K562 (cell line): ENCODE measurements at regions not wholly inside any gene's neighbourhood (a gene's known extent, or its start where the extent isn't known, plus 50 kb on each side); places are given as distances from the start of the nearest gene placed in this dataset.

Experiments used
- ATAC-seq: fragments of 200-7000 bp; cut with Tn5 transposase; 3 replicates; pipeline ENCODE4 v1.9.1; 2020; ENCODE audit warnings: moderate library complexity
- BruUV-seq: library from RNA; stranded (reverse); fragments of 400-500 nt; replicated peaks from 2 replicates; lab custom pipeline; 2021; lab: Mats Ljungman, UMichigan
- CTCF ChIA-PET: fragments of 300-600 bp; formaldehyde crosslinking; extraction: SDS; loops from one replicate; lab custom pipeline; 2021; ENCODE audit warnings: low intra/inter-chr PET ratio; lab: Yijun Ruan, JAX
- POLR2A ChIA-PET: fragments of 300-600, 350-650 bp; sonication (Branson Sonifier 250); formaldehyde crosslinking; extraction: SDS; loops from one replicate; lab custom pipeline; 2021; ENCODE audit warnings: antibody characterized with exemption, inconsistent platforms; lab: Yijun Ruan, JAX
- DNase-seq, 4 experiments: peaks; one replicate each; pipeline versions ENCODE4 v3.0.0 to v3.0.0-alpha.2; 2011 to 2018; ENCODE audit warnings: low spot score in 3 of 4, mixed read lengths in 3 of 4; ENCODE audit errors: extremely low read depth in 1 of 4
- FAIRE-seq: peaks from 2 replicates; lab custom pipeline; 2011; peaks lifted over from hg19 to GRCh38; lab: Jason Lieb, UNC
- H2AFZ ChIP-seq: 2 replicates; pipeline ENCODE4 v1.6.0; 2011; ENCODE audit warnings: low read depth, low read length, control low read depth, inconsistent platforms
- H3K27ac ChIP-seq: fragments of 200-600 bp; 3 replicates; pipeline ENCODE4 v1.8.0; 2011; ENCODE audit warnings: low read depth, mild to moderate bottlenecking, control low read depth, inconsistent platforms, low read length, moderate library complexity, mixed read lengths; ENCODE audit errors: extremely low read depth
- H3K27me3 ChIP-seq, 2 experiments: fragments of 300-600 bp in 1 of 2; 2 replicates in 1 of 2; 3 replicates in 1 of 2; pipeline versions ENCODE4 v1.6.0 to v1.8.0; 2011; ENCODE audit warnings: inconsistent platforms in 2 of 2, low read length in 2 of 2, mild to moderate bottlenecking in 1 of 2, mixed read lengths in 1 of 2, moderate library complexity in 1 of 2; ENCODE audit not compliant: control insufficient read depth in 2 of 2, insufficient read depth in 2 of 2
- H3K36me3 ChIP-seq: fragments of 300-600 bp; 3 replicates; pipeline ENCODE4 v1.8.0; 2011; ENCODE audit warnings: mild to moderate bottlenecking, low read length, inconsistent platforms; ENCODE audit not compliant: control insufficient read depth, insufficient read depth
- H3K4me1 ChIP-seq, 2 experiments: fragments of 200-600 bp in 1 of 2; replicated peaks in 1 of 2; 2 replicates in 1 of 2; 3 replicates in 1 of 2; pipeline versions ENCODE4 v1.5.1 to v1.8.0; 2011; ENCODE audit warnings: inconsistent platforms in 2 of 2, low read length in 2 of 2, mild to moderate bottlenecking in 1 of 2, mixed read lengths in 1 of 2, moderate library complexity in 1 of 2; ENCODE audit not compliant: control insufficient read depth in 2 of 2, insufficient read depth in 2 of 2
- H3K4me2 ChIP-seq: 2 replicates; pipeline ENCODE4 v1.6.1; 2011; ENCODE audit warnings: low read length, control low read depth, inconsistent platforms, mixed read lengths; ENCODE audit not compliant: insufficient read depth
- H3K4me3 ChIP-seq: fragments of 200-600 bp; sonication (generic), shearing (Covaris generic); 2 replicates; pipeline ENCODE4 v1.5.1; 2016; ENCODE audit warnings: control low read depth, inconsistent platforms
- H3K79me2 ChIP-seq: fragments of 200-600 bp; 3 replicates; pipeline ENCODE4 v1.8.0; 2011; ENCODE audit warnings: low read length, inconsistent platforms; ENCODE audit not compliant: control insufficient read depth, insufficient read depth
- H3K9ac ChIP-seq, 2 experiments: 2 replicates each; pipeline versions ENCODE4 v1.6.0 to v1.6.1; 2011; ENCODE audit warnings: low read depth in 2 of 2, low read length in 2 of 2, control low read depth in 1 of 2, inconsistent platforms in 1 of 2, mild to moderate bottlenecking in 1 of 2, mixed read lengths in 1 of 2; ENCODE audit not compliant: insufficient read depth in 1 of 2
- H3K9me1 ChIP-seq: one replicate; pipeline ENCODE4 v1.6.0; 2011; ENCODE audit warnings: inconsistent platforms, mild to moderate bottlenecking, low read length, moderate library complexity; ENCODE audit not compliant: control insufficient read depth, insufficient read depth
- H3K9me3 ChIP-seq: replicated peaks from 2 replicates; pipeline ENCODE4 v1.5.1; 2011; ENCODE audit warnings: low read depth, low read length, inconsistent platforms; ENCODE audit not compliant: control insufficient read depth, insufficient read depth
- H4K20me1 ChIP-seq: replicated peaks from 2 replicates; pipeline ENCODE4 v1.6.1; 2011; ENCODE audit warnings: low read length, inconsistent platforms, mixed read lengths; ENCODE audit not compliant: control insufficient read depth, insufficient read depth
- BHLHE40 ChIP-seq: IDR thresholded peaks from 2 replicates; pipeline ENCODE4 v1.6.1; 2011; ENCODE audit warnings: low read length, improper control_type of control experiment
- L3MBTL2 ChIP-seq: fragments of 450-650 bp; IDR thresholded peaks from 2 replicates; pipeline ENCODE4 v1.6.1; 2016; ENCODE audit warnings: mild to moderate bottlenecking, moderate library complexity
- NFE2 ChIP-seq: IDR thresholded peaks from 2 replicates; pipeline ENCODE4 v1.6.1; 2014; ENCODE audit warnings: antibody characterized with exemption, low read depth
- RFX1 ChIP-seq: fragments of 450-650 bp; IDR thresholded peaks from 2 replicates; pipeline ENCODE4 v1.6.1; 2016; ENCODE audit warnings: mild to moderate bottlenecking, moderate library complexity
- SREBF2 ChIP-seq: sonication (generic); formaldehyde crosslinking; IDR thresholded peaks from 2 replicates; pipeline ENCODE4 v1.4.0; 2020; ENCODE audit warnings: mild to moderate bottlenecking, missing genetic modification reagents
- SUPT5H ChIP-seq: fragments of 450-650 bp; IDR thresholded peaks from 2 replicates; pipeline ENCODE4 v1.6.1; 2016
- ZBTB7A ChIP-seq: IDR thresholded peaks from 2 replicates; pipeline ENCODE4 v1.6.1; 2011; ENCODE audit warnings: low read depth, mild to moderate bottlenecking, low read length, moderate library complexity, borderline replicate concordance; ENCODE audit not compliant: control insufficient read depth
- WGBS: fragments of 100-300 bp; shearing (Covaris generic); methylation state at CpG from one replicate; pipeline ENCODE4 v1.1.6; 2016; ENCODE audit warnings: low coverage, mixed read lengths; ENCODE audit not compliant: insufficient coverage; ENCODE audit errors: missing lambda C conversion rate; 5-methylcytosine and 5-hydroxymethylcytosine counted together
- in situ Hi-C: fragments of 300-500 bp; cut with MboI; formaldehyde crosslinking; loops from 4 replicates; pipeline ENCODE4 v1.15.0; 2018; ENCODE audit warnings: inconsistent platforms, mixed read lengths
- intact Hi-C: fragments of 100-400 bp; cut with micrococcal nuclease; formaldehyde crosslinking; loops from 2 replicates; pipeline ENCODE4 v1.14.2; 2022

- Histone ChIP-seq H2AFZ (no peak overlapping the region), H3K4me3 (no peak overlapping the region), H3K36me3 (no peaks in the 10 kb centered on the region), H3K9ac (no peak overlapping the region), H3K4me1 (no peaks in the 10 kb centered on the region), H3K79me2 (no peaks in the 10 kb centered on the region), H3K9me3 (no peaks in the 10 kb centered on the region), H4K20me1 (peaks cover 5% of the 10 kb centered on the region; the same call in 1 of the 2 replicates), H3K4me2 (no peak overlapping the region), H3K27me3 (peaks cover 24 to 52% of the 10 kb centered on the region in 2 experiments; a peak in 4 of 5 replicates), H3K9me1 (no peaks in the 10 kb centered on the region), H3K27ac (no peak overlapping the region)
- in situ Hi-C loops (no loop called here), intact Hi-C loops (no loop called here)
- POLR2A ChIA-PET: interaction anchor here (0.8 kb wide), 1 partner anchor 21 kb away, joined by 3 read pairs; no protein-coding TSS in a partner anchor
- no peak for DNase-seq
- TF ChIP-seq L3MBTL2: no peak
- no peak for TF ChIP-seq SREBF2 (CRISPR knock-in tag)
- ATAC-seq: no peak
- CTCF ChIA-PET: no interaction called here
- no peak for FAIRE-seq
- no TSS peak for BruUV-seq
- WGBS: 2% methylated on average over 4 of the region's 4 CpGs
These were observed 76.1 kb upstream of the TPM1 start for GRCh38 chr15:62966294-62967078.

- H3K36me3 ChIP-seq: no peaks in the 10 kb centered on the region
- no peaks in the 10 kb centered on the region for H4K20me1 ChIP-seq
- WGBS: 0% methylated on average over 7 of the region's 7 CpGs
- H3K9me1 ChIP-seq: no peaks in the 10 kb centered on the region
- ATAC-seq: no peak
- CTCF ChIA-PET: no interaction called here
- intact Hi-C loops (no loop called here), in situ Hi-C loops (no loop called here)
- H2AFZ ChIP-seq: no peak overlapping the region
- no peak for TF ChIP-seq RFX1
- no peak for TF ChIP-seq BHLHE40
- TF ChIP-seq NFE2: no peak
- no peak for TF ChIP-seq ZBTB7A
- TF ChIP-seq SUPT5H: no peak
- H3K27ac ChIP-seq: no peak overlapping the region
- H3K4me1 ChIP-seq: no peaks in the 10 kb centered on the region
- no peak overlapping the region for H3K9ac ChIP-seq
- BruUV-seq: no TSS peak
- H3K9me3 ChIP-seq: no peaks in the 10 kb centered on the region
- H3K4me3 ChIP-seq: no peak overlapping the region
- no peaks in the 10 kb centered on the region for H3K79me2 ChIP-seq
- H3K27me3 ChIP-seq: peaks cover 11 to 35% of the 10 kb centered on the region in 2 experiments; a peak in 4 of 5 replicates
- no peak overlapping the region for H3K4me2 ChIP-seq
- no peak for DNase-seq
- POLR2A ChIA-PET: no interaction called here
- FAIRE-seq: no peak
These were observed 73.8 kb upstream of the TPM1 start for GRCh38 chr15:62968699-62969098.
